ENCODE measurements at regions not wholly inside any gene's neighbourhood (a gene's known extent, or its start where the extent isn't known, plus 50 kb on each side); places are given as distances from the start of the nearest gene placed in this dataset.

DNA sequence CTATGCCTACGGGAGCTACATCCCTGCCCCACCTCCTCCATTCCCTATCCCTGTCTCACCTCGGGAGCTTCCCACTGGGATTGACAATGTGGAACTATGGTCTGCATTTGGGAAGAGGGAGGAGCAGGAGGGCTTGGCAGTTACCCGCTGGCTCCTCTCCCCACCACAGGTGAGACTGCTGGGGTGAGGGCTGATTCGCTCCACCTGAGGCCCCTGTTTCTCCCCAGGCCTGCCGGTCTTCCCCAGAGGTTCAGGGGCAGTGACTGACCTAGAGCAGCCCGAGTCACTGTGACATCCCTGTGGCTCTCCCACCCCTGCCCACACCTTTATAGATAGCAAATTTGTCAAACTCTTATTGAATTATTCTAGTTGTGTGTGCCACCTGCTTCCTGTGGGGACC is 252.6 kb downstream of the GLRX3 start:
- TF ChIP-seq, protein P1, sequence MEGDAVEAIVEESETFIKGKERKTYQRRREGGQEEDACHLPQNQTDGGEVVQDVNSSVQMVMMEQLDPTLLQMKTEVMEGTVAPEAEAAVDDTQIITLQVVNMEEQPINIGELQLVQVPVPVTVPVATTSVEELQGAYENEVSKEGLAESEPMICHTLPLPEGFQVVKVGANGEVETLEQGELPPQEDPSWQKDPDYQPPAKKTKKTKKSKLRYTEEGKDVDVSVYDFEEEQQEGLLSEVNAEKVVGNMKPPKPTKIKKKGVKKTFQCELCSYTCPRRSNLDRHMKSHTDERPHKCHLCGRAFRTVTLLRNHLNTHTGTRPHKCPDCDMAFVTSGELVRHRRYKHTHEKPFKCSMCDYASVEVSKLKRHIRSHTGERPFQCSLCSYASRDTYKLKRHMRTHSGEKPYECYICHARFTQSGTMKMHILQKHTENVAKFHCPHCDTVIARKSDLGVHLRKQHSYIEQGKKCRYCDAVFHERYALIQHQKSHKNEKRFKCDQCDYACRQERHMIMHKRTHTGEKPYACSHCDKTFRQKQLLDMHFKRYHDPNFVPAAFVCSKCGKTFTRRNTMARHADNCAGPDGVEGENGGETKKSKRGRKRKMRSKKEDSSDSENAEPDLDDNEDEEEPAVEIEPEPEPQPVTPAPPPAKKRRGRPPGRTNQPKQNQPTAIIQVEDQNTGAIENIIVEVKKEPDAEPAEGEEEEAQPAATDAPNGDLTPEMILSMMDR (conservative IDR thresholded peaks at IDR 0.05; ENCODE audit: low read depth, low read length): no peak
- no peak for TF ChIP-seq EZH2 (IDR thresholded peaks at IDR 0.05; ENCODE audit: low read length, unreplicated experiment)
- TF ChIP-seq EZH2phosphoT487 (IDR thresholded peaks at IDR 0.05; ENCODE audit: borderline replicate concordance, low read length): no peak
